ENCODE measurements at regions not wholly inside any gene's neighbourhood (a gene's known extent, or its start where the extent isn't known, plus 50 kb on each side); places are given as distances from the start of the nearest gene placed in this dataset.

GRCh38 chrX:117458243-117458968 is 658.2 kb downstream of the KLHL13 start:
- TF ChIP-seq CTCF (IDR thresholded peaks at IDR 0.05) (no peak), POLR2A (IDR thresholded peaks at IDR 0.05) (no peak), EP300 (IDR thresholded peaks at IDR 0.05) (no peak)
